ENCODE measurements at regions not wholly inside any gene's neighbourhood (a gene's known extent, or its start where the extent isn't known, plus 50 kb on each side); places are given as distances from the start of the nearest gene placed in this dataset.

DNA sequence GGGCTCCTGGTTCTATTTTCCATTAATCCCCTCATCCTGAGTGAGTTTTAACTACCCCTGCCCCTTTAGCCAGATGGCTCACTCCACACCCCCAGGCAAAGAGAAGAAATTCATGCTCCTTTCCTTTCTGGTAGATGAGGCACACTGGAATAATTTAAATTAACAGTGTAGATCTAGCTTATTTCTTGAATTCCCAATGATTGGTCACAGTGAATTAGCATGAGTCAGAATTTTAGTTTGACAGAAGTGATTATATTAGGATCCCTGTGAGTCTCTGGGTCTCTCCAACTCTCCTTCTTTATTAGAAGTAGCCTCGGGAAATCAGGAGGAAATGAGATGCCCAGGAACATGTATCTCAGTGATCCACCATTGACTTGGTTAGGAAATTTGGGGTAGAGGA is 103.1 kb upstream of the KAZN start:
- TF ChIP-seq POLR2A (IDR thresholded peaks at IDR 0.05; ENCODE audit: low read depth) (no peak), POLR2AphosphoS5 (IDR thresholded peaks at IDR 0.05) (no peak)
- TF ChIP-seq, protein P1, sequence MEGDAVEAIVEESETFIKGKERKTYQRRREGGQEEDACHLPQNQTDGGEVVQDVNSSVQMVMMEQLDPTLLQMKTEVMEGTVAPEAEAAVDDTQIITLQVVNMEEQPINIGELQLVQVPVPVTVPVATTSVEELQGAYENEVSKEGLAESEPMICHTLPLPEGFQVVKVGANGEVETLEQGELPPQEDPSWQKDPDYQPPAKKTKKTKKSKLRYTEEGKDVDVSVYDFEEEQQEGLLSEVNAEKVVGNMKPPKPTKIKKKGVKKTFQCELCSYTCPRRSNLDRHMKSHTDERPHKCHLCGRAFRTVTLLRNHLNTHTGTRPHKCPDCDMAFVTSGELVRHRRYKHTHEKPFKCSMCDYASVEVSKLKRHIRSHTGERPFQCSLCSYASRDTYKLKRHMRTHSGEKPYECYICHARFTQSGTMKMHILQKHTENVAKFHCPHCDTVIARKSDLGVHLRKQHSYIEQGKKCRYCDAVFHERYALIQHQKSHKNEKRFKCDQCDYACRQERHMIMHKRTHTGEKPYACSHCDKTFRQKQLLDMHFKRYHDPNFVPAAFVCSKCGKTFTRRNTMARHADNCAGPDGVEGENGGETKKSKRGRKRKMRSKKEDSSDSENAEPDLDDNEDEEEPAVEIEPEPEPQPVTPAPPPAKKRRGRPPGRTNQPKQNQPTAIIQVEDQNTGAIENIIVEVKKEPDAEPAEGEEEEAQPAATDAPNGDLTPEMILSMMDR (IDR thresholded peaks at IDR 0.05): no peak
